SK-N-SH treated with all-trans-retinoic acid at 6 μM for 48 hours (cell line): ENCODE measurements at regions not wholly inside any gene's neighbourhood (a gene's known extent, or its start where the extent isn't known, plus 50 kb on each side); places are given as distances from the start of the nearest gene placed in this dataset.

Experiments used
- ATAC-seq: fragments of 200-7000 bp; cut with Tn5 transposase; 3 replicates; pipeline ENCODE4 v1.9.1; 2020; ENCODE audit warnings: mild to moderate bottlenecking, moderate library complexity
- ARNTL ChIP-seq: fragments of 450-650 bp; formaldehyde crosslinking; IDR thresholded peaks from 2 replicates; pipeline ENCODE4 v1.5.0; 2020; ENCODE audit warnings: low read depth, mild to moderate bottlenecking, moderate library complexity, borderline replicate concordance
- BACH2 ChIP-seq: fragments of 250-450 bp; sonication (Bioruptor Pico); IDR thresholded peaks from 2 replicates; pipeline ENCODE4 v1.9.0; 2021; ENCODE audit warnings: mild to moderate bottlenecking, borderline replicate concordance
- CREB5 ChIP-seq: fragments of 250-450 bp; sonication (Bioruptor Pico); IDR thresholded peaks from 2 replicates; pipeline ENCODE4 v1.5.1; 2020; ENCODE audit warnings: low read depth, mild to moderate bottlenecking, moderate library complexity
- CSDC2 ChIP-seq: fragments of 250-450 bp; sonication (Bioruptor Pico); IDR thresholded peaks from 2 replicates; pipeline ENCODE4 v1.5.0; 2020; ENCODE audit warnings: mild to moderate bottlenecking, moderate library complexity
- CSRNP3 ChIP-seq: fragments of 250-450 bp; sonication (Bioruptor Pico); IDR thresholded peaks from 2 replicates; pipeline ENCODE4 v1.5.1; 2021; ENCODE audit warnings: mild to moderate bottlenecking, moderate library complexity
- ESRRG ChIP-seq: fragments of 250-450 bp; sonication (Bioruptor Pico); IDR thresholded peaks from 2 replicates; pipeline ENCODE4 v1.6.1; 2021; ENCODE audit warnings: mild to moderate bottlenecking
- GLIS3 ChIP-seq: fragments of 250-450 bp; sonication (Bioruptor Pico); IDR thresholded peaks from 2 replicates; pipeline ENCODE4 v1.5.0; 2020; ENCODE audit warnings: mild to moderate bottlenecking, moderate library complexity
- ISL1 ChIP-seq: fragments of 250-450 bp; sonication (Bioruptor Pico); IDR thresholded peaks from 2 replicates; pipeline ENCODE4 v2.1.2; 2022; ENCODE audit warnings: mild to moderate bottlenecking, moderate library complexity
- OSR1 ChIP-seq: fragments of 250-450 bp; sonication (Bioruptor Pico); IDR thresholded peaks from 2 replicates; pipeline ENCODE4 v1.8.0; 2022; ENCODE audit warnings: moderate library complexity, mild to moderate bottlenecking, inconsistent platforms
- PATZ1 ChIP-seq: fragments of 250-450 bp; sonication (Bioruptor Pico); IDR thresholded peaks from 2 replicates; pipeline ENCODE4 v1.8.0; 2020; ENCODE audit warnings: mild to moderate bottlenecking, moderate library complexity, borderline replicate concordance
- POU6F1 ChIP-seq: fragments of 250-450 bp; sonication (Bioruptor Pico); IDR thresholded peaks from 2 replicates; pipeline ENCODE4 v1.8.0; 2021; ENCODE audit warnings: low read depth, mild to moderate bottlenecking, moderate library complexity, borderline replicate concordance
- PPARA ChIP-seq: fragments of 250-450 bp; sonication (Bioruptor Pico); IDR thresholded peaks from 2 replicates; pipeline ENCODE4 v1.5.0; 2020; ENCODE audit warnings: mild to moderate bottlenecking, borderline replicate concordance
- RARB ChIP-seq: fragments of 250-450 bp; sonication (Bioruptor Pico); IDR thresholded peaks from 2 replicates; pipeline ENCODE4 v1.8.0; 2021; ENCODE audit warnings: mild to moderate bottlenecking, moderate library complexity
- TCF4 ChIP-seq: fragments of 250-450 bp; sonication (Bioruptor Pico); IDR thresholded peaks from 2 replicates; pipeline ENCODE4 v1.8.0; 2021; ENCODE audit warnings: mild to moderate bottlenecking, moderate library complexity, borderline replicate concordance
- TOX ChIP-seq: fragments of 250-450 bp; sonication (Bioruptor Pico); IDR thresholded peaks from 2 replicates; pipeline ENCODE4 v1.8.0; 2021; ENCODE audit warnings: mild to moderate bottlenecking, moderate library complexity, borderline replicate concordance
- ZC3H10 ChIP-seq: fragments of 250-450 bp; sonication (Bioruptor Pico); IDR thresholded peaks from 2 replicates; pipeline ENCODE4 v1.5.1; 2021; ENCODE audit warnings: mild to moderate bottlenecking, moderate library complexity
- ZFP3 ChIP-seq: fragments of 250-450 bp; sonication (Bioruptor Pico); IDR thresholded peaks from 2 replicates; pipeline ENCODE4 v1.5.0; 2020; ENCODE audit warnings: mild to moderate bottlenecking, moderate library complexity
- ZFP30 ChIP-seq: fragments of 450-650 bp; formaldehyde crosslinking; IDR thresholded peaks from 2 replicates; pipeline ENCODE4 v1.5.0; 2022; ENCODE audit warnings: mild to moderate bottlenecking, moderate library complexity
- ZNF70 ChIP-seq: fragments of 450-650 bp; formaldehyde crosslinking; IDR thresholded peaks from 2 replicates; pipeline ENCODE4 v1.5.0; 2020; ENCODE audit warnings: mild to moderate bottlenecking, moderate library complexity
- ZNF8 ChIP-seq: fragments of 450-650 bp; formaldehyde crosslinking; IDR thresholded peaks from 2 replicates; pipeline ENCODE4 v1.5.0; 2020; ENCODE audit warnings: mild to moderate bottlenecking, moderate library complexity

GRCh38 chr4:103424853-103425252, 226.7 kb upstream of the CENPE start:
- no peak for TF ChIP-seq ZC3H10 (CRISPR knock-in tag)
- no peak for TF ChIP-seq PPARA (CRISPR knock-in tag)
- TF ChIP-seq ISL1 (CRISPR knock-in tag) = no peak
- no peak for TF ChIP-seq RARB (CRISPR knock-in tag)
- no peak for TF ChIP-seq CSRNP3 (CRISPR knock-in tag)
- TF ChIP-seq ZNF70 (CRISPR knock-in tag) = no peak
- TF ChIP-seq ESRRG (CRISPR knock-in tag) = no peak
- no peak for TF ChIP-seq OSR1 (CRISPR knock-in tag)
- TF ChIP-seq POU6F1 = no peak
- TF ChIP-seq GLIS3 (CRISPR knock-in tag) = no peak
- TF ChIP-seq CSDC2 (CRISPR knock-in tag) = no peak
- TF ChIP-seq PATZ1 (CRISPR knock-in tag) = no peak
- no peak for TF ChIP-seq ZFP30 (CRISPR knock-in tag)
- no peak for TF ChIP-seq BACH2 (CRISPR knock-in tag)
- no peak for TF ChIP-seq CREB5 (CRISPR knock-in tag)
- TF ChIP-seq ARNTL (CRISPR knock-in tag) = no peak
- no peak for TF ChIP-seq ZFP3
- TF ChIP-seq TCF4 (CRISPR knock-in tag) = no peak
- no peak for TF ChIP-seq TOX
- ATAC-seq = no peak

GRCh38 chr4:103423261-103423660, 225.1 kb upstream of the CENPE start:
- ATAC-seq = no peak
- no peak for TF ChIP-seq CREB5 (CRISPR knock-in tag)
- TF ChIP-seq ZNF8 = no peak
- TF ChIP-seq ZFP30 (CRISPR knock-in tag) = no peak
- no peak for TF ChIP-seq ZC3H10 (CRISPR knock-in tag)
- TF ChIP-seq CSRNP3 (CRISPR knock-in tag) = no peak
- no peak for TF ChIP-seq POU6F1
- TF ChIP-seq OSR1 (CRISPR knock-in tag) = no peak
- TF ChIP-seq PATZ1 (CRISPR knock-in tag) = no peak
- TF ChIP-seq BACH2 (CRISPR knock-in tag) = no peak
- TF ChIP-seq ZFP3 = no peak
